Gastrocnemius medialis (tissue), 4 donors: ENCODE measurements at regions not wholly inside any gene's neighbourhood (a gene's known extent, or its start where the extent isn't known, plus 50 kb on each side); places are given as distances from the start of the nearest gene placed in this dataset.

ENCODE experiments used
- CTCF ChIP-seq, 5 experiments: fragments of 450-650 bp in 3 of 5; fragments of 200-600 bp in 2 of 5; sonication (generic) in 2 of 5; IDR thresholded peaks in 4 of 5; conservative IDR thresholded peaks in 1 of 5; 1 replicate in 4 of 5; 2 replicates in 1 of 5; pipeline ENCODE4 v1.5.1; 2016 to 2019; ENCODE audit warnings: antibody characterized with exemption in 5 of 5, mild to moderate bottlenecking in 3 of 5, moderate library complexity in 3 of 5
- POLR2A ChIP-seq, 2 donors: fragments of 450-650 bp; IDR thresholded peaks; one replicate each; pipeline ENCODE4 v1.6.1; 2017; ENCODE audit warnings: antibody characterized with exemption in 2 of 2, mild to moderate bottlenecking in 2 of 2, moderate library complexity in 2 of 2

- no peak for TF ChIP-seq POLR2A (IDR thresholded peaks at IDR 0.05)
- TF ChIP-seq CTCF (IDR thresholded peaks at IDR 0.05 in 4 of 5, conservative IDR thresholded peaks at IDR 0.05 in 1 of 5) = no peak
These were observed 61.1 kb upstream of the GATA2 start for GRCh38 chr3:128554100-128554464.
